HG03469 (cell line): ENCODE measurements at regions not wholly inside any gene's neighbourhood (a gene's known extent, or its start where the extent isn't known, plus 50 kb on each side); places are given as distances from the start of the nearest gene placed in this dataset.

Experiments
- ATAC-seq: cut with Tn5 transposase; IDR thresholded peaks from one replicate; pipeline ENCODE4 v1.9.1; 2021; ENCODE audit warnings: mild to moderate bottlenecking, moderate library complexity, moderate number of reproducible peaks; ENCODE audit not compliant: unreplicated experiment

GRCh38 chr5:2222246-2222992 lies 339.7 kb upstream of the IRX4 start:
- ATAC-seq, result no peak

GRCh38 chr5:2221450-2221849 lies 338.7 kb upstream of the IRX4 start:
- no peak for ATAC-seq

GRCh38 chr5:2220741-2221140 lies 338.0 kb upstream of the IRX4 start:
- no peak for ATAC-seq

GRCh38 chr5:2219149-2219776 lies 336.5 kb upstream of the IRX4 start:
- no peak for ATAC-seq

GRCh38 chr5:2217219-2217618 lies 334.5 kb upstream of the IRX4 start:
- ATAC-seq, result no peak

GRCh38 chr5:2214910-2215590 lies 332.3 kb upstream of the IRX4 start:
- no peak for ATAC-seq

GRCh38 chr5:2213121-2213730 lies 330.5 kb upstream of the IRX4 start:
- no peak for ATAC-seq

GRCh38 chr5:2212481-2212880 lies 329.8 kb upstream of the IRX4 start:
- no peak for ATAC-seq

GRCh38 chr5:2208239-2208544 lies 325.5 kb upstream of the IRX4 start:
- no peak for ATAC-seq

- ATAC-seq, result no peak
These were observed 324.9 kb upstream of the IRX4 start for GRCh38 chr5:2207416-2208238.

- ATAC-seq, result no peak
These were observed 324.3 kb upstream of the IRX4 start for GRCh38 chr5:2207109-2207399.

- no peak for ATAC-seq
These were observed 323.8 kb upstream of the IRX4 start for GRCh38 chr5:2206293-2207108.

GRCh38 chr5:2205596-2206226 lies 323.0 kb upstream of the IRX4 start:
- ATAC-seq, result no peak

GRCh38 chr5:2205185-2205585 lies 322.5 kb upstream of the IRX4 start:
- no peak for ATAC-seq

GRCh38 chr5:2204366-2205184 lies 321.9 kb upstream of the IRX4 start:
- no peak for ATAC-seq

GRCh38 chr5:2203774-2204173 lies 321.0 kb upstream of the IRX4 start:
- ATAC-seq, result no peak

- no peak for ATAC-seq
These were observed 319.1 kb upstream of the IRX4 start for GRCh38 chr5:2201832-2202231.

GRCh38 chr5:2201421-2201820 lies 318.7 kb upstream of the IRX4 start:
- ATAC-seq, result no peak

- ATAC-seq, result no peak
These were observed 318.3 kb upstream of the IRX4 start for GRCh38 chr5:2201011-2201410.
